ENCODE measurements at regions not wholly inside any gene's neighbourhood (a gene's known extent, or its start where the extent isn't known, plus 50 kb on each side); places are given as distances from the start of the nearest gene placed in this dataset.
A peak's percentile ranks its signal among the peaks of the same experiment; 100 is the strongest.

DNA sequence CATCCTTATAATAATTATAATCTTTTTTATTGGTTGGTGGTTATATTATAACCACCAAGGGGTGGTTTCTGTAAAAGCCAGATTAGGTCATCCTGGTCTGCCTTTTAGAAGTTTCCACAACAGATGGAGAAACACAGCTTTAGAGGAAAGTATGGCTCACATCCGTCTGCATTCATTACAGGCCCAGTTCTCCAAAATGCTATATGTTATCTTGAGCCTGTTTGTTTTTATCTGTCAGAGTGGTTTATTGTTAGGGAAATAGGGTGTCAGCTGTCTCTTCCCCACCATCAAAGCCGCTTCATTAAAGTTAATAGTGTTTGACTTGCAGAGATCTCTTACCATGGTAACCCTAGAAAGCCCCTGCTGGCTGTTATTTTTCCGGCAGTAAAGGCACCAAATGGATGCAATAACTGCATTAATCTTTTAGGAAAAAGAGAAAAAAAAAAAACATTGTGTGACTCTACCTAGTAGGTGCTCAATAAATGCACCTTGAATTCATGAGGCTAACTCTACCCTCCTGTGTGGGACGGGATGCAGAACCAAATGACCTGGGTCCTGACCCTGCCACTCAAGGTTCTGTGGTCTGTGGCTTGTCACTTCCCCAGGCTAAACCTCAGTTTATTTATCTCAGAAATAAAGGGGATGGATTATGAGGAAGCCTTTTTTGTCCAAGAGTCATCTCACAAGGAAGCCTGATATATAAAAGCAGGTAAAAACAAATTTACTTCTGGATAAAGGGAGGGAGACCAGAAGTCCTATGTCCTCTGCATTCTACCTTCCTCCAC, 118.3 kb downstream of the WT1 start:
- DNase-seq = no peak

DNA sequence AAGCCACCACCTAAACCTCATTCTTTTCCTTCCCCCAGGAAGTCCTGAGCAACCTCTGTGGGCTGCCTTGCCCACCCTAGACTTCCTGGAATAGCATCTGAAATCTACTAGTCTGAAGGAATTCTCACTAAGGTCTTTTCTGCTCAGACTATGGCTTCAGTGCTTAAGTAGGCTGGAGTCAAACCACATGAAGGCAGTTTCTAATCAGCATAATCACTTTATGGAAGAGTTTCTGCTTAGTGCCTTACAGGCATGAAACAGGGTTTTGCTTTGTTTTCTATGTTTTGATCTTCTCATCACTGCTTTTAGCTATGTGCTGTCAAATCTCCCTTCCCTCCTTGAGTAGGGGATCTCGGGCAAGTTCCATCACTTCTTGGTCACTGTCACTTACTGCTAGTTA, 117.7 kb downstream of the WT1 start:
- DNase-seq = no peak

DNA sequence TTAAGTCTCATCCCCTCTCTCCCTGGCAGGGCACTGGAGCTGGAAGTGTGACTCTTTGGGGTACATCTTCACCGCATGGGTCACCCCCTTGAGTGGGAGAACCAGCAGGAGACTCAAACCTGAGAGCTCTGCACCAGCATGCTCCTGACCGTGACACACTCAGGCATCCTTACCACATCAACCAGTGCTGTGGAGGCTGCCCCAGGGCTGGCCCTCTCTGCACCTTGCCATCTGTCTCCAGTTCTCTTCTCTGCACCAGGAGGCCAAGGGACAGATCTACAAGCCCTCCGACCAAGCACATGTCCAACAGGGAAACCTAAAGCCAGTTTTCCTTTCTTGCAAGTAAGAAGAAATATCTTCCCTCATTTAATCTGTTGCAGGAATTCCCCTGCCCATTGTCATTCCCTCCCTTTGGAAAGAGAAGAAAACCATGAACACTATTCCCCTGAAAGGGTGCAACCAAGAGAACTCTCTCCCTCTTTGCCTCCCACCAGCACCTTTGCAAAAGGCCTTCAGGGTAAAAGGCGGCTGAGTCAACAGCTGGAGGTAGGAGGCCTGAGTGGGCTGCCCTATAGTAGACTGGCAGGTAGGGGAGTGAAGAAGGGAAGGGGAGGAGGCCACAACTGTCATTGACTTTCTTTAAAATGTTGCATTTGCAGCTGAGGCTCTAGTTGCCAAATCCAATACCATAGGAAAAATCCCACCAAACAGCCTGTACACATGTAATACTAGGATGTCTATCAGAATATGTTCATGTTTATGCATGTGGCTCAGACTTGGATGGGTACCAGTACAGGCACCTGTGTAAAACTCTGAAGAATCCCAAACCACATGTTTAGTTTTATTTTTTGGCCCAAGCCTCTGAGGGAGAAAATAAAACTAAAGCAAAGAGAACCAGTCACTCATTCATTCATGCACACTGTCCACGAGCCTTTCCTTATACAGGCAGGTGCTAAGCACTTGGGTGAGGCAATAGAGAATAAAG, 117.0 kb downstream of the WT1 start:
- DNase-seq = no peak

DNA sequence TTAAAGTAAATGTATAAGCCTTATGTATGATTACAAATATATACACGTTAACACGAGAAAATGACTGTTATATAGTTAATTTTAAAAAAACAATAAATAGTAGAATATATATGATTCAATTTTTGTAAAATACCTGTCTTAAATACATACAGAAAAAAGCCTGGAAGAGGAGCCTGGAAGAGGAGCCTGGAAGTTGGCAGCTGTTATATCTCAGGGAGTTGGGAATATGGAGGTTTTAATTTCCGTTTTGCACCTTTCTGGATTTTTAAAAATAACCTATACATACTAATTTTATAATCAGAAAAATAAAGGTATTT, 111.6 kb downstream of the WT1 start:
- DNase-seq = no peak

DNA sequence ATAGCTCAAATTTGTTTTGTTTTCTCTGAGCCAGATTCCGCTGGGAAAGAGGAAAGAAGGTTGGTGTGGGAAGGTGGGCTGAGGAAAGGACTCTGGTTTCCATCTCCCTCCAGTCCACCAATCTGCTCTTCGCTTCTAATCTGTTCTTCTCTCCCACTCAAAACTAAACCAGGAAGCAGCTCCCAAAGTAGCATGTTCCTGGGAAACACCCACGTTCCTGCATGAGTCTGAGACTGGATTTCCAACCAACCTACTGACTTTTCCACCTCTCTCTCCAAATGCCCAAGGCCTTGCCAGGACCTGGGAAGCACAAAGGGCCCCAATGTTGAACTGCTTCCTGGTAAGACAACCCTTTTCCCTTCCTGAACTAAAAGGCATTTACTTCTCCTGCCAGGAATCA, 110.2 kb downstream of the WT1 start:
- DNase-seq = no peak

DNA sequence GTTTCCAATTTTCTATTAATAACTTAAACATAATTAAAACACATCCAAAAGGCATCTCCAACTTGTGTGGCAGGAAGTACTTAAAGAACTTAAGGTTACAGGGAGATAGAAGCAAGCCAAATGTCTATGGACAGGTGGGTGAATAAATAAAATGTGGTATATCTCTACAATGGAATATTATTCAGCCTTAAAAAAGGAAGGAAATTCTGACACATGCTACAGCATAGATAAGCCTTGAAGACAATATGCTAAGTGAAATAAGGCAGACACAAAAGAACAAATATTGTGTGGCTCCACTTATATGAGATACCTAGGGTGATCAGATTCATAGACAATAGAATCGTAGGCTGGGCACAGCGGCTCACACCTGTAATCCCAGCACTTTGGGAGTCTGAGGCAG, 109.6 kb downstream of the WT1 start:
- no peak for DNase-seq

DNA sequence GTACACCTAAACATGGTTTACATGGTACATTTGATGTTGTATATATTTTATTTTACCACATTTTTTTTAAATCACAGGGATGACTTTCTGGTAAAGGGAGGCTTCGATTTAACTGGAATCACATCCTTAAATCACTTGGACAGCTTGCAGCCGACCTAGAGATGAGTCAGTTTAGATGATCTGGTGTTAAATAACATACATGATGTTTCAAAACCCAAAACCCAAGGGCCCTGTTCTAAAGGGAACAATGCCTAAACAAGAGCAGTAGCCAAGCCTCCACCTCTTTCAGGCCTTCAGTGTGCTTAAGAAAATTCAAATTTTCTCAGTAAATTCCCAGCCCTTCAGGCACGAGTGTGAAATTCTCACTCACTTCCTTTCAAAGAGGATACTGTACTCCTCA, 108.8 kb downstream of the WT1 start:
- no peak for DNase-seq

DNA sequence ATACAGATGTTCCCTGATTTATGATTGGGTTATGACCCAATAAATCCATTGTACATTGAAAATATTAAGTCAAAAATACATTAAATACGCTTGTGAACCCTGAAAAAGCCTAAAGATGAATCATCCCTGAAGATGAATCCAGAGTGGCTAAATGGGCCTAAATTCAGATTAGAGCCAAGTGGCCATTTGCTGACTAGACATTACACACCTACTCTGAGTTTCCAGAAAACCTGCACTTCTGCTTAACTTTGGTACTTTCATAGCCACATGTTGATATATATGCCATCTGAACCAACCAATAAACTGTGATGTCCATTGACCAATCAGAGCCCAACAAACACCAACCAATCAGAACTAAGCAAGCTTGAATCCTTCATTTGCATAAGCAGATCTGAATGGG, 106.9 kb downstream of the WT1 start:
- no peak for DNase-seq

DNA sequence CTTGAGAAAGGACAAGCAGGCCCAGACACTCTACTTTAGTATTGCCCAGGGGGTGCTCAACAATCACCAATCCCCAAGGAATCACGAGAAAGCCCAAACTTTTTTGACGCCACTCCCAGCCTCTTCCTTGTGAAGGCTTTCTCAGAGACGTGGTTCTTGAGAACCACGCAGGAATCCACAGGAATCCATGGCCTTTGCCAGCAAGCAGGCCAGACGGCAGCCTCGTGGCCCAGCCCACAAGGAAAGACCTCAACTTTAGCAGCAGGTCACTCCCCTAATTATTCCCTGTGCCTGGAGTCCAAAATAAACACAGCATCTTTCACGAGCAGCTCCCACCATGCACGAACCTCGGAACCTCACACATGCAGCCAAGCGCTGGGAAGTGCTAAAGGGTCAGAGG, 104.2 kb downstream of the WT1 start:
- no peak for DNase-seq

DNA sequence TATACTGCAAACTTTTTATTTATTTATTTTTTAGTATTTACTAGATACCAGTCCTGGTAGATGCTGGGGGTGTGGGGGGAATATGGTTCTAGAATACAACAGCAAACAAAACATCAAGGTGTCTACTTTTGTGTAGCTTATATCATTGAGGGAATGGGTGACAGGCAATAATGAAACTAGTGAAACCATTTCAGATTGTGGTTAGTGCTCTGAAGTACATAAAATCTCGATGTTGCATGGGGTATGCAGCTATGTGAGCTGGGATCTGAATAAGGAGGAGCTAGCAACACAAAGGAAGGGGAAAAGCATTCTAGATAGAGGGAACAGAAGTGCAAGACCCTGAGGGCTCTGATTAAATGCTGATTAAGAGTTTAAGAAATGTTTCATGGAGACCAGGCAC, 103.5 kb downstream of the WT1 start:
- DNase-seq = no peak

DNA sequence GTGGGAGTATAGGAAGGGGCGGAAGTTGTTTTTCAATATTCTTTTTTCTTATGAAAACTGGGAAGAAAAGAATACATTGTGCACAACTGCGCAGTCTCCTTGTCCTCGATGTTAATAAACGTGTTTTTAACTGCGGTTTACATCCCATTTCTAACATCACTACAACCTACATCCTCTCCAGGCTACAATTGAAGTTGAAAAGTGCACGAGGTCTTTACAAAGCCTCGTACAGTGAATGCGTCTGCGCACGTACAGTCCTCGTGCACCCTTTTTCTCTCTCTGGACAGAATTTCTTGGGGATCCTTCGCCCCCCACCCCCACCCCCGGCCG, 102.4 kb downstream of the WT1 start:
- DNase-seq = no peak

DNA sequence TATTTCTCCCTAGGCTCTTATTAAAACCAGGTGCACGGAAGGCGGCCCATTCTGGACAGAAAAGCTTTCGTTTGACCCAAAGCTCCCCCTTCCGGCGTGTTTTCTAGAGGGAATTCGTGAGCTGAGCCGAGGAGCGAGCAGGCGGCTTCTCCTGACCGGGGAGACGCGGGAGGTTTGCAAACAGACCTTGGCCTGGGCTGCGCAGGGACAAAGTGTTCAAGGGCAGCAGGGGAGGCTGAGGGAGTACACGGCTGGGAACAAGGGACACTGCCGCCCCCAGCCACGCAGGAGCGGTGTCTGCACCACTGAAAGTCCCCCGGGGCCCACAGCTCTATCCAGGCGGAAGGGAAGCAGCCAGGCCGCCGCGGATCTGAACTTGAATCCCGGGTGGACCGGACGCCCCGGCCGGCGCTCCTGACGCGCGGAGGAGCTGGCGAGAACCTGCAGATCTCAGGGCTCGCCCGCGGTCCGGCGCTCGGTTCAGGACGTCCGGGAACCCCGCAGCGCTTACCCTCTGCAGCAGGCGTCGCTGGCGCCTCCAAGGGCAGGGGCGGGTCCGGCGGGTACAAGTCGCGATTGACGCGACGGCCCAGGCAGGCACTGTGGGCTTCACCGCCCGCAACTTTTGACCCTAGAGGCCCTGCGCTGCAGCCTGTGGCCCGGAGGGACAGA, 101.9 kb downstream of the WT1 start:
- peak; percentile 53 for DNase-seq

DNA sequence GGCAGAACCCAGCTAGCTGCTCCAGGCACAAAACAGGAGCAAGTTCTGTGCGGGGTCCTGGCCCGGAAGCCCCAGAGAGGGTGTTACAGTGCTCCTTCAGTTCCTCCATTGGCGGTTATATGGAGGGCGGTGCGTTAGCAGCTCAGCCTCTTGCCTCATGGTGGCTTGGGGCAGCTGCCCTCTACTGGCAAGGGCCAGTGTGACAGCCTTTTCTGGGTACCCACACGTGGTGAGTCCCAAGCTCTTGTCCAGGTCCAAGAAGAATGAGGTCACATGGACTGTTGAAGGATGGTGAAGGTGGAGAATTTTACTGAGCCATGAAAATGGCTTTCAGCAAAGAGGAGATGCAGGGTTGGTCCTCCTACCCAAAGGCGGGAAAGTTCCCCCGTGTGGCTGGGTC, 100.5 kb downstream of the WT1 start:
- DNase-seq = no peak
